ENCODE measurements at regions not wholly inside any gene's neighbourhood (a gene's known extent, or its start where the extent isn't known, plus 50 kb on each side); places are given as distances from the start of the nearest gene placed in this dataset.

DNA sequence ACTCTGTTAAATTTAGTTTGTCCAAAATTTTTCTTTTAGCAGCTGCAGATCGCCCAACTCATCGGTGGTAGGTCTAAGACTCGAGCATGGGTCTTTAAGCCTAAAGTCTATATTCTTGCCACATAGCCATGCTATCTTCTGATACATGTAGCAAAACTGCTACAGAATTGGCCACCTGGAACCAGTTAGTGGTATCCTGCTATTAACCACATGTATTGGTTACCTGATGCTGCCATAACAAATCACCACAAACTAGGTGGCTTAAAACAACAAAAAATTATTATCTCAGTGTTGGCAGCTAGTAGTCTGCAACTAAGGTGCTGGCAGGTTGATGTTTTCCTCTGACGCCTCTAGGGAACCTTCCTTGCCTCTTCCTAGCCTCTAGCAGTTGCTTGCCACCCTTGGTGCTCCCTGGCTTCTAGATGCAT is 96.7 kb upstream of the PIK3CG start:
- Histone ChIP-seq H3K27me3 (no peaks in the 10 kb centered on the region), H3K4me1 (no peaks in the 10 kb centered on the region), H3K4me3 (no peak overlapping the region), H3K27ac (no peak overlapping the region), H3K36me3 (no peaks in the 10 kb centered on the region), H3K9me3 (no peaks in the 10 kb centered on the region)
- no peak for DNase-seq (ENCODE audit: low spot score in 2 of 2)
- no peak for TF ChIP-seq POLR2AphosphoS5 (IDR thresholded peaks at IDR 0.05)
- TF ChIP-seq EP300 (IDR thresholded peaks at IDR 0.05), result no peak
- no peak for TF ChIP-seq POLR2A (IDR thresholded peaks at IDR 0.05)
- no peak for TF ChIP-seq CTCF (IDR thresholded peaks at IDR 0.05)
- 75% methylated on average over 4 of the region's 4 CpGs for WGBS

DNA sequence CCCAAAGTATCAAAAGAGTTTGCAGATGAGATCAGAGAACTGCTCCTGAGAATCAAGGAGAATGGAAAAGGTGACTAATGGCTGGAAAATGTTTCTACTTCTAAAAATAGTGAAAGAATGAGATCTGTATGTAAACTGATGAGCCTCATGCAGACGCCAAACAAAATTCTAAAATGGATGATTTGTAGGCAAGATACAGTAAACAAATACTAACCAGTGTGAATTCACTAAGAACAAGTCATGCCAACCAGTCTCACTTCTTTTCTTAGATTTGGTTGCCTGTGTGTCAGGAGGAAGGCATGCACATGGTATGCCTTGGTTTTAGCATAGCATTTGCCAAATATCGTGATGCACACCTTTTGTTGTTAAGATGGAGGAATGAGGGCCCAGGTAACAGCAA is 94.9 kb upstream of the PIK3CG start:
- no peak for TF ChIP-seq CTCF (IDR thresholded peaks at IDR 0.05)
- no peak for TF ChIP-seq EP300 (IDR thresholded peaks at IDR 0.05)
- TF ChIP-seq POLR2A (IDR thresholded peaks at IDR 0.05), result no peak
- TF ChIP-seq POLR2AphosphoS5 (IDR thresholded peaks at IDR 0.05), result no peak
- Histone ChIP-seq H3K36me3 (no peaks in the 10 kb centered on the region), H3K4me1 (no peaks in the 10 kb centered on the region), H3K27ac (no peak overlapping the region), H3K4me3 (no peak overlapping the region), H3K9me3 (no peaks in the 10 kb centered on the region), H3K27me3 (no peaks in the 10 kb centered on the region)
- DNase-seq (ENCODE audit: low spot score in 2 of 2), result no peak
- 64% methylated on average over 2 of the region's 2 CpGs for WGBS

- TF ChIP-seq POLR2A (IDR thresholded peaks at IDR 0.05) (no peak), EP300 (IDR thresholded peaks at IDR 0.05) (no peak), POLR2AphosphoS5 (IDR thresholded peaks at IDR 0.05) (no peak)
- Histone ChIP-seq H3K27me3 (no peaks in the 10 kb centered on the region), H3K4me1 (no peaks in the 10 kb centered on the region), H3K27ac (no peak overlapping the region), H3K9me3 (no peaks in the 10 kb centered on the region), H3K36me3 (no peaks in the 10 kb centered on the region), H3K4me3 (no peak overlapping the region)
- WGBS, result 83% methylated on average over 3 of the region's 3 CpGs
- no peak for DNase-seq (ENCODE audit: low spot score in 2 of 2)
Observed at GRCh38 chr7:106772655-106773108, 92.4 kb upstream of the PIK3CG start.

DNA sequence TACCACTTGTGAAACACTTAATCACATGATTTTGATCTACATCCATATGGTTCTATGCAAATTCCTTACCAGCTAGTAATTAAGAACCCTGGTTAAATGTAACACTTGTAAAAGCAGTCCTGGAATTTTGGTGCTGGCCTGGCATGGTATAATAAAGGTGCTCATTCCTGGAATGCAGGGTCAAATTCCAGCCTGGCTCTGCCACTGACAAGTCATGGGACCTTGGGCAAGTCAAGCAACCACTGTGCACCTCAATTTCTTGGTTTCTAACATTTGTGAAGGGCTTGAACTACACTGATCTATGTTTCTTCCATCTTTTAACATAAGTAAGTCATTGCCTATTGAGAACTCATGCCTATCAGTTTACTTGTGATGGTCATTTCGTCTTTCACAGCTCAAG is 91.9 kb upstream of the PIK3CG start:
- no peak overlapping the region for H3K27ac ChIP-seq
- no peak for DNase-seq (ENCODE audit: low spot score in 2 of 2)
- H3K4me3 ChIP-seq, result no peak overlapping the region
- no peaks in the 10 kb centered on the region for H3K27me3 ChIP-seq
- TF ChIP-seq EP300 (IDR thresholded peaks at IDR 0.05), result no peak
- no peak for TF ChIP-seq POLR2AphosphoS5 (IDR thresholded peaks at IDR 0.05)
- TF ChIP-seq POLR2A (IDR thresholded peaks at IDR 0.05), result no peak
- TF ChIP-seq CTCF (IDR thresholded peaks at IDR 0.05), result no peak
- H3K4me1 ChIP-seq, result no peaks in the 10 kb centered on the region
- 84% methylated on average over 1 of the region's 1 CpG for WGBS
- no peaks in the 10 kb centered on the region for H3K9me3 ChIP-seq
- H3K36me3 ChIP-seq, result no peaks in the 10 kb centered on the region

DNA sequence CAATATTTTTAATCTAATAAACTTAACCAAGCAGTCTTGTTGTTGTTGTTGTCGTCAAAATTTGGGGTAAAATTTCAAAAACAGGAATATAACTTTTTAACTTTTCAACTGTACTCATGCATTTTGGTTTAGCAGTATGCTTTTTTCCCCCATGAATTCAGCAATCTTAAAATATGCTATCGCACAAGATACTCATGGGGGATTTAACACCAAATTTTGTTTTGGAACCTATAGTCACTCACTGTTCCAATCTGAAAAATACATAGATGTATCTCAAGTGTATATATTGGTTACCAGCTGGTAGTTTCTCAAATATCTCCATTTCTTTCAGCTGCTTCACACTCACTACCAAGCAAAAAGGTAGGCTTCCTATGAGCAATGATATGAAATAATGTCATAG is 91.4 kb upstream of the PIK3CG start:
- no peaks in the 10 kb centered on the region for H3K4me1 ChIP-seq
- no peaks in the 10 kb centered on the region for H3K9me3 ChIP-seq
- whole genome bisulfite sequencing, result 97% methylated on average over 2 of the region's 2 CpGs
- H3K4me3 ChIP-seq, result no peak overlapping the region
- no peaks in the 10 kb centered on the region for H3K27me3 ChIP-seq
- H3K36me3 ChIP-seq, result no peaks in the 10 kb centered on the region
- no peak overlapping the region for H3K27ac ChIP-seq
- no peak for TF ChIP-seq POLR2A (IDR thresholded peaks at IDR 0.05)
- TF ChIP-seq CTCF (IDR thresholded peaks at IDR 0.05), result no peak
- no peak for TF ChIP-seq EP300 (IDR thresholded peaks at IDR 0.05)
- TF ChIP-seq POLR2AphosphoS5 (IDR thresholded peaks at IDR 0.05), result no peak
- no peak for DNase-seq (ENCODE audit: low spot score in 2 of 2)

DNA sequence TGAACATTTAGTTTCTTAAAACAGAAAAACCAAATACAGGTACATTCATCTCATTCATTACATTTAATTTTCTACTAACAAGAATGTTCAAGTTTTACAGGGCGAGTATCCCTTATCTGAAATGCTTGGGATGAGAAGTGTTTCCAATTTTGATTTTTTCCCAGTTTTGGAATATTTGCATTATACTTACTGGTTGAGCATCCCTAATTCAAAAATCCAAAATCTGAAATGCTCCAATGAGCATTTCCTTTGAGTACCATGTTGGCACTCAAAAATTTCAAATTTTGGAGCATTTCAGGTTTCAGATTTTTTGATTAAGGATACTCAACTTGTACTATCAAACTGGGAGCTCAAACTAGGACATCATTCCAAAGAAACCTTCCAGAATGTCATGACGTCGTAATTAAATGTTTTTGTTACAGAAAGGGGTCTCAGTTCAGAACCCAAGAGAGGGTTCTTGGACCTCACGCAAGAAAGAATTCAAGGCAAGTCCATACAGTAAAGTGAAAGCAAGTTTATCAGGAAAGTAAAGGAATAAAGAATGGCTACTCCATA is 90.8 kb upstream of the PIK3CG start:
- no peak for DNase-seq (ENCODE audit: low spot score in 2 of 2)
- H3K4me1 ChIP-seq, result no peaks in the 10 kb centered on the region
- 89% methylated on average over 4 of the region's 4 CpGs for WGBS
- no peaks in the 10 kb centered on the region for H3K9me3 ChIP-seq
- TF ChIP-seq POLR2A (IDR thresholded peaks at IDR 0.05) (no peak), EP300 (IDR thresholded peaks at IDR 0.05) (no peak), POLR2AphosphoS5 (IDR thresholded peaks at IDR 0.05) (no peak), CTCF (IDR thresholded peaks at IDR 0.05) (no peak)
- H3K4me3 ChIP-seq, result no peak overlapping the region
- H3K27ac ChIP-seq, result no peak overlapping the region
- H3K36me3 ChIP-seq, result no peaks in the 10 kb centered on the region
- no peaks in the 10 kb centered on the region for H3K27me3 ChIP-seq

Measured in suprapubic skin (tissue), 4 donors.